CD14-positive monocyte (primary cell): ENCODE measurements at regions not wholly inside any gene's neighbourhood (a gene's known extent, or its start where the extent isn't known, plus 50 kb on each side); places are given as distances from the start of the nearest gene placed in this dataset.

Experiments used
- DNase-seq, 3 donors: peaks; one replicate each; pipeline ENCODE4 v3.0.0-alpha.2; 2011 to 2022
- H2AFZ ChIP-seq: 2 replicates; pipeline ENCODE4 v1.6.0; 2012; ENCODE audit warnings: mild to moderate bottlenecking, low read depth, low read length, inconsistent platforms; ENCODE audit not compliant: insufficient read depth, poor library complexity, severe bottlenecking
- H3K27ac ChIP-seq, 2 donors: 1 replicate in 1 of 2; 2 replicates in 1 of 2; pipeline ENCODE4 v1.5.1; 2012 to 2013; ENCODE audit warnings: low read length in 2 of 2, control low read depth in 1 of 2, inconsistent platforms in 1 of 2, low read depth in 1 of 2, mild to moderate bottlenecking in 1 of 2
- H3K27me3 ChIP-seq, 2 donors: one replicate each; pipeline versions ENCODE4 v1.6.0 to v1.6.1; 2011 to 2013; ENCODE audit warnings: low read length in 2 of 2; ENCODE audit not compliant: control insufficient read depth in 2 of 2, insufficient read depth in 2 of 2
- H3K36me3 ChIP-seq, 2 donors: replicated peaks in 1 of 2; 1 replicate in 1 of 2; 2 replicates in 1 of 2; pipeline versions ENCODE4 v1.5.1 to v1.6.1; 2012 to 2013; ENCODE audit warnings: low read length in 2 of 2, control low read depth in 1 of 2, inconsistent platforms in 1 of 2, mild to moderate bottlenecking in 1 of 2; ENCODE audit not compliant: insufficient read depth in 2 of 2, control insufficient read depth in 1 of 2
- H3K4me1 ChIP-seq, 2 donors: 1 replicate in 1 of 2; 2 replicates in 1 of 2; pipeline versions ENCODE4 v1.5.1 to v1.6.1; 2012 to 2013; ENCODE audit warnings: low read length in 2 of 2, control low read depth in 1 of 2, inconsistent platforms in 1 of 2, mild to moderate bottlenecking in 1 of 2, moderate library complexity in 1 of 2; ENCODE audit not compliant: insufficient read depth in 2 of 2, control insufficient read depth in 1 of 2
- H3K4me2 ChIP-seq: replicated peaks from 2 replicates; pipeline ENCODE3; 2012; ENCODE audit warnings: low read length, moderate library complexity, mild to moderate bottlenecking; ENCODE audit not compliant: poor library complexity, severe bottlenecking; ENCODE audit errors: extremely low read depth
- H3K4me3 ChIP-seq, 3 experiments: fragments of 200-600 bp in 1 of 3; sonication (generic) in 1 of 3; replicated peaks in 1 of 3; 1 replicate in 2 of 3; 2 replicates in 1 of 3; pipeline ENCODE4 v1.5.1; 2011 to 2013; ENCODE audit warnings: low read length in 3 of 3, mild to moderate bottlenecking in 3 of 3, control low read depth in 2 of 3, low read depth in 2 of 3, inconsistent platforms in 1 of 3, moderate library complexity in 1 of 3
- H3K79me2 ChIP-seq: 2 replicates; pipeline ENCODE4 v1.6.0; 2012; ENCODE audit warnings: mild to moderate bottlenecking, control low read depth, inconsistent platforms, low read length, moderate library complexity; ENCODE audit not compliant: insufficient read depth
- H3K9ac ChIP-seq: 2 replicates; pipeline ENCODE4 v1.6.0; 2017; ENCODE audit warnings: low read length, mild to moderate bottlenecking; ENCODE audit not compliant: insufficient read depth, poor library complexity, severe bottlenecking
- H3K9me3 ChIP-seq, 2 donors: replicated peaks in 1 of 2; 1 replicate in 1 of 2; 2 replicates in 1 of 2; pipeline versions ENCODE4 v1.5.1 to v1.6.1; 2012 to 2013; ENCODE audit warnings: low read length in 2 of 2, control low read depth in 1 of 2; ENCODE audit not compliant: control insufficient read depth in 1 of 2, insufficient read depth in 1 of 2
- H4K20me1 ChIP-seq: 2 replicates; pipeline ENCODE4 v1.6.0; 2012; ENCODE audit warnings: mild to moderate bottlenecking, low read length, control low read depth, moderate library complexity; ENCODE audit not compliant: insufficient read depth
- H3K27ac Mint-ChIP-seq, 7 donors: one replicate each; pipeline ENCODE4 v1.8.0; 2020; ENCODE audit warnings: mild to moderate bottlenecking in 7 of 7, mixed read lengths in 7 of 7, moderate library complexity in 6 of 7, inconsistent platforms in 2 of 7
- H3K27me3 Mint-ChIP-seq, 3 donors: one replicate each; pipeline ENCODE4 v1.8.0; 2021 to 2022; ENCODE audit warnings: low read depth in 3 of 3, mild to moderate bottlenecking in 3 of 3, mixed read lengths in 3 of 3, moderate library complexity in 3 of 3, inconsistent platforms in 1 of 3
- H3K36me3 Mint-ChIP-seq, 2 donors: one replicate each; pipeline ENCODE4 v1.8.0; 2020; ENCODE audit warnings: mixed read lengths in 2 of 2, inconsistent platforms in 1 of 2, mild to moderate bottlenecking in 1 of 2
- H3K4me1 Mint-ChIP-seq: one replicate; pipeline ENCODE4 v1.8.0; 2020; ENCODE audit warnings: mild to moderate bottlenecking, mixed read lengths
- H3K4me3 Mint-ChIP-seq, 2 donors: one replicate each; pipeline ENCODE4 v1.8.0; 2020; ENCODE audit warnings: mild to moderate bottlenecking in 2 of 2, mixed read lengths in 2 of 2, moderate library complexity in 1 of 2
- H3K9me3 Mint-ChIP-seq, 7 donors: one replicate each; pipeline ENCODE4 v1.8.0; 2020 to 2022; ENCODE audit warnings: mixed read lengths in 7 of 7, mild to moderate bottlenecking in 6 of 7, moderate library complexity in 6 of 7, inconsistent platforms in 2 of 7
- WGBS: methylation state at CpG from one replicate; pipeline ENCODE4 v1.1.5; 2013; ENCODE audit warnings: missing lambda C conversion rate; ENCODE audit not compliant: insufficient coverage; 5-methylcytosine and 5-hydroxymethylcytosine counted together
- intact Hi-C, 2 donors: fragments of 100-400 bp; cut with micrococcal nuclease; formaldehyde crosslinking; loops; one replicate each; pipeline versions ENCODE4 v1.15.0 to v1.15.1; 2023
- TF ChIP-seq, protein P1 (sequence below): fragments of 200-600 bp; IDR thresholded peaks from one replicate; pipeline ENCODE4 v1.8.0; 2022; ENCODE audit warnings: antibody characterized with exemption, mild to moderate bottlenecking

DNA sequence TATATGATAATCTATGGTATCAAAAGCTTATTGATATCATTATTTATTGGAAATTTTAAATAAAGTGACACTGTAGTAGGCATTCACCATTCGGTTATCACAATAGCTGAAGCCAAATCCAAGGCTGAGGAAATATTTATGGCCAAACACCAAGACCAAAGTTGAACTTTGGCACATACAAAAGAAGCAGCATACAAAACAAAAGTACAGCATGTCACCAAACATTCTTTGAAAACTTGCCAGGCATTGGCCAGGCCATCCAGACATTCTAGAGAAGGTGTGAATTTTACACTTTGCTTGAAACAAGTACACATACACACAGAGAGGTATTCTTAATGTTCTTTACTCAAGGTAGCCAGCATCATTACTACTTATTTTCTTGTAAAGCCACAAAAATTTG lies 544.4 kb upstream of the CXADR start:
- Histone ChIP-seq H3K27ac (no peak overlapping the region), H4K20me1 (no peaks in the 10 kb centered on the region), H3K4me1 (no peaks in the 10 kb centered on the region), H3K4me2 (no peak overlapping the region), H2AFZ (no peak overlapping the region), H3K79me2 (no peaks in the 10 kb centered on the region), H3K36me3 (no peaks in the 10 kb centered on the region), H3K9ac (no peak overlapping the region), H3K9me3 (peaks cover 11 to 26% of the 10 kb centered on the region in 2 donors), H3K4me3 (no peak overlapping the region), H3K27me3 (no peaks in the 10 kb centered on the region)
- Mint-ChIP-seq H3K27ac (no peak overlapping the region), H3K9me3 (peaks cover 7 to 15% (median 11%) of the 10 kb centered on the region in 7 donors), H3K4me3 (no peak overlapping the region), H3K4me1 (no peaks in the 10 kb centered on the region), H3K27me3 (no peaks in the 10 kb centered on the region), H3K36me3 (no peaks in the 10 kb centered on the region)
- no peak for DNase-seq
- WGBS = 100% methylated on average over 1 of the region's 1 CpG
- TF ChIP-seq, protein P1, sequence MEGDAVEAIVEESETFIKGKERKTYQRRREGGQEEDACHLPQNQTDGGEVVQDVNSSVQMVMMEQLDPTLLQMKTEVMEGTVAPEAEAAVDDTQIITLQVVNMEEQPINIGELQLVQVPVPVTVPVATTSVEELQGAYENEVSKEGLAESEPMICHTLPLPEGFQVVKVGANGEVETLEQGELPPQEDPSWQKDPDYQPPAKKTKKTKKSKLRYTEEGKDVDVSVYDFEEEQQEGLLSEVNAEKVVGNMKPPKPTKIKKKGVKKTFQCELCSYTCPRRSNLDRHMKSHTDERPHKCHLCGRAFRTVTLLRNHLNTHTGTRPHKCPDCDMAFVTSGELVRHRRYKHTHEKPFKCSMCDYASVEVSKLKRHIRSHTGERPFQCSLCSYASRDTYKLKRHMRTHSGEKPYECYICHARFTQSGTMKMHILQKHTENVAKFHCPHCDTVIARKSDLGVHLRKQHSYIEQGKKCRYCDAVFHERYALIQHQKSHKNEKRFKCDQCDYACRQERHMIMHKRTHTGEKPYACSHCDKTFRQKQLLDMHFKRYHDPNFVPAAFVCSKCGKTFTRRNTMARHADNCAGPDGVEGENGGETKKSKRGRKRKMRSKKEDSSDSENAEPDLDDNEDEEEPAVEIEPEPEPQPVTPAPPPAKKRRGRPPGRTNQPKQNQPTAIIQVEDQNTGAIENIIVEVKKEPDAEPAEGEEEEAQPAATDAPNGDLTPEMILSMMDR = no peak
- intact Hi-C loops = no loop called here

DNA sequence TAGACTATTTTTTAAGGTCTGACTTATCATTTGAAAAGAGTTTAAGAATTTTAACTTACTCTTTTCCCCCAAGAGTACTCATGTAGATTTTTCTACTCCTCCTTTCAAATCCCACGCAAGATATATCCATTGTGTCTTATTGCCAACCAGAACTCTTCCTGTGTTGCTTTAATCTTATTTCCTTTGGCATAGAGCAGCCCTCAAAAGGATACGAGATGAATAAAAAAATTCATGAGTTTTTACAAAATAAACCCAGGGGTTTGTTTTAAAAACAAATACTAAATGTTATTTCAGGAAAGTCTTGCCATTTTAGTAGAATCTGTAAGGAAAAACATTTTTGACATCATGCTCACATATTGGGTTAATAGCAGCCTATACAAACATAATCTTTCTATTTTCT lies 543.2 kb upstream of the CXADR start:
- H2AFZ ChIP-seq = no peak overlapping the region
- no peaks in the 10 kb centered on the region for H3K27me3 ChIP-seq
- Mint-ChIP-seq H3K4me3 (no peak overlapping the region), H3K4me1 (no peaks in the 10 kb centered on the region), H3K36me3 (no peaks in the 10 kb centered on the region), H3K9me3 (peaks cover 3 to 13% (median 6%) of the 10 kb centered on the region in 7 donors), H3K27ac (no peak overlapping the region), H3K27me3 (no peaks in the 10 kb centered on the region)
- H3K36me3 ChIP-seq = no peaks in the 10 kb centered on the region
- no peaks in the 10 kb centered on the region for H3K4me1 ChIP-seq
- no peaks in the 10 kb centered on the region for H3K79me2 ChIP-seq
- intact Hi-C loops = no loop called here
- no peaks in the 10 kb centered on the region for H4K20me1 ChIP-seq
- DNase-seq = no peak
- TF ChIP-seq, protein P1 = no peak
- no peak overlapping the region for H3K27ac ChIP-seq
- H3K9me3 ChIP-seq = peaks cover 11 to 22% of the 10 kb centered on the region in 2 donors
- no peak overlapping the region for H3K4me2 ChIP-seq
- H3K4me3 ChIP-seq = no peak overlapping the region
- H3K9ac ChIP-seq = no peak overlapping the region
- WGBS = no CpG with 5 or more reads among the region's 2 CpGs
